ENCODE measurements at regions not wholly inside any gene's neighbourhood (a gene's known extent, or its start where the extent isn't known, plus 50 kb on each side); places are given as distances from the start of the nearest gene placed in this dataset.

DNA sequence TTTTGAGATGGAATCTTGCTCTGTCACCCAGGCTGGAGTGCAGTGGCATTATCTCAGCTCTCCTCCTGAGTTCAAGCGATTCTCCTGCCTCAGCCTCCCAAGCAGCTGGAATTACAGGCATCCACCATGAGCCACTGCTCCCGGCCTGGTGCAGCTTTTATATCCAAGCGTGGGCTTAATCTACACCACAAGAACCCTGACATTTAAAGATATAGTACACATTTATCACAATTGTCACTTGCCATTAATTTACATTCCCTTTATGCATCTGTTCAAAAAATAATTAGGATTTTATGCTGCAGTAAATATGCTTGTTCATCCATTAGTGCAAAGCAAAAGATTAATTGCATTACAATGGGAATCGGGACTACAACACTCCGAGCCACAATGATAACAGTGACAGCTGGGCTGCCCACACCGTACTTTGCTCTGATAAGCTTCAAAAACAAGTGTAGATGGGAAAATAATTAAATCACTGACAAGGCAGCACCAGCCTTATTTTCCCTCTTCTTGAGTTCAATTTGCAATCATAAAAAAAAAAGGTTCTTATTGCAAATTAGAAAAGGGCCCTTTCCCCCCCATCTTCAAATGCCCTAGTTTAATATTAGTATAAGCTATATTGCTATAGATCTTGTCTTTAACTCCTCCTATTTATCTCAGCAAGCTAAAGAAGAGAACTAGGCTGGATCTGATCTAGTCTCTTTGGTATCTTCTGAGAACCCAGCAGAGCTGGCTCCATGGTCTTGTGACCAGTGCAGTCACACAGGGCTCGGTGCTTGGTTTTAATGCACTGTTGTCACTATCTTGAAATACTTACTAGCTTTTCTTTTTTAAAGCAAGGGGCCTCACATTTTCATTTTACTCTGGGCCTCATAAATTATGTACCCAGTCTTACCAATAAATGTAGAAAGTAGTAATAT, 206.2 kb upstream of the LRRC4C start:
- H3K27me3 ChIP-seq (ENCODE audit: control insufficient read depth in 2 of 2, insufficient read depth in 2 of 2, low read length in 2 of 2): no peaks in the 10 kb centered on the region
- no peaks in the 10 kb centered on the region for H3K36me3 ChIP-seq (replicated peaks in 1 of 2; ENCODE audit: control insufficient read depth in 1 of 2, insufficient read depth in 2 of 2, low read length in 2 of 2)
- H3K27ac ChIP-seq (ENCODE audit: low read depth in 1 of 2, low read length in 2 of 2): no peak overlapping the region
- H3K9ac ChIP-seq (ENCODE audit: insufficient read depth, low read length, poor library complexity, severe bottlenecking): no peak overlapping the region
- Mint-ChIP-seq H3K27me3 (ENCODE audit: low read depth in 3 of 3) (no peaks in the 10 kb centered on the region), H3K27ac (no peak overlapping the region), H3K9me3 (peaks cover 0 to 11% (median 0%) of the 10 kb centered on the region in 7 donors), H3K4me3 (no peak overlapping the region), H3K36me3 (no peaks in the 10 kb centered on the region), H3K4me1 (no peaks in the 10 kb centered on the region)
- intact Hi-C loops (cut with micrococcal nuclease): no loop called here
- no peak for DNase-seq
- TF ChIP-seq, protein P1, sequence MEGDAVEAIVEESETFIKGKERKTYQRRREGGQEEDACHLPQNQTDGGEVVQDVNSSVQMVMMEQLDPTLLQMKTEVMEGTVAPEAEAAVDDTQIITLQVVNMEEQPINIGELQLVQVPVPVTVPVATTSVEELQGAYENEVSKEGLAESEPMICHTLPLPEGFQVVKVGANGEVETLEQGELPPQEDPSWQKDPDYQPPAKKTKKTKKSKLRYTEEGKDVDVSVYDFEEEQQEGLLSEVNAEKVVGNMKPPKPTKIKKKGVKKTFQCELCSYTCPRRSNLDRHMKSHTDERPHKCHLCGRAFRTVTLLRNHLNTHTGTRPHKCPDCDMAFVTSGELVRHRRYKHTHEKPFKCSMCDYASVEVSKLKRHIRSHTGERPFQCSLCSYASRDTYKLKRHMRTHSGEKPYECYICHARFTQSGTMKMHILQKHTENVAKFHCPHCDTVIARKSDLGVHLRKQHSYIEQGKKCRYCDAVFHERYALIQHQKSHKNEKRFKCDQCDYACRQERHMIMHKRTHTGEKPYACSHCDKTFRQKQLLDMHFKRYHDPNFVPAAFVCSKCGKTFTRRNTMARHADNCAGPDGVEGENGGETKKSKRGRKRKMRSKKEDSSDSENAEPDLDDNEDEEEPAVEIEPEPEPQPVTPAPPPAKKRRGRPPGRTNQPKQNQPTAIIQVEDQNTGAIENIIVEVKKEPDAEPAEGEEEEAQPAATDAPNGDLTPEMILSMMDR (IDR thresholded peaks at IDR 0.05): no peak
- H3K9me3 ChIP-seq (replicated peaks in 1 of 2; ENCODE audit: control insufficient read depth in 1 of 2, insufficient read depth in 1 of 2, low read length in 2 of 2): no peaks in the 10 kb centered on the region
- H3K4me1 ChIP-seq (ENCODE audit: control insufficient read depth in 1 of 2, insufficient read depth in 2 of 2, low read length in 2 of 2): no peaks in the 10 kb centered on the region
- no peak overlapping the region for H3K4me2 ChIP-seq (replicated peaks; ENCODE audit: extremely low read depth, low read length, poor library complexity, severe bottlenecking)
- no peak overlapping the region for H3K4me3 ChIP-seq (replicated peaks in 1 of 3; ENCODE audit: low read depth in 2 of 3, low read length in 3 of 3)
- WGBS (ENCODE audit: insufficient coverage): 60% methylated on average over 1 of the region's 7 CpGs
- H4K20me1 ChIP-seq (ENCODE audit: insufficient read depth, low read length): no peaks in the 10 kb centered on the region
- H3K79me2 ChIP-seq (ENCODE audit: insufficient read depth, low read length): no peaks in the 10 kb centered on the region
- no peak overlapping the region for H2AFZ ChIP-seq (ENCODE audit: insufficient read depth, low read depth, low read length, poor library complexity, severe bottlenecking)

DNA sequence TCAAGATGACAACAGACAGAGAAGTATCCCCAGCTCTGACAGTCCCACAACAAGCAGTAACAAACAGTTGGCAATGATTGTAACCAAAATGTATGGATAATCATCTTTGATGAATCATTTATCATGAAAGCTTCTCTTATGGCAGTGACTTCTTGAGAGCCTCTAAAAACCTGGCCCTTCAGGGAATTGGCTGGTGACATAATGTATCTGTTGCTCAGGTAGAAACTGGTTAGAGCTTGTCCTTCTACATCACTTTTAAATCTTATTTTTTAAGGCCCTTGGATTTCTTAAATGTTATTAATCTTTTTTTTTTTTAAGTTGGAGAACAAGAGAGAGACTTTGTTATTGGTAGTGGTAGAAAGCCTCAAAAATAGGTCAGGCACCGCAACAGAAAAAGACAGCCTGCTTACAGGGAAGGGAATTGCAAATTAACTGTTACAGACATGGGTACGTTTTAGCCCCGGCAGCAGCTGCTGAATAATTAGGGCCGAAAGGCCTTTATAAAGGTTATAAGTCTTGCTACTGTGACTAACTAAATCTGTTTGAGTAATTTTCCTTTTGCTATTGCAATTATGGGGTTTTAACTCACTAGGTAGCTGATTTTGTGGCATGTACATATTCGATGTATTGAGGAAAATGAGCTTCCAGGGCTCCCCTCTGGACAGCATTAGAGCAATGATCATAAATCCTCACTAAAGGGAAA, 207.7 kb upstream of the LRRC4C start:
- H3K4me2 ChIP-seq (replicated peaks; ENCODE audit: extremely low read depth, low read length, poor library complexity, severe bottlenecking): no peak overlapping the region
- no peaks in the 10 kb centered on the region for H3K79me2 ChIP-seq (ENCODE audit: insufficient read depth, low read length)
- TF ChIP-seq, protein P1 (IDR thresholded peaks at IDR 0.05): no peak
- peaks cover 0 to 14% (median 0%) of the 10 kb centered on the region in 7 donors for H3K9me3 Mint-ChIP-seq
- H3K9ac ChIP-seq (ENCODE audit: insufficient read depth, low read length, poor library complexity, severe bottlenecking): no peak overlapping the region
- no peak overlapping the region for H3K4me3 Mint-ChIP-seq
- H3K36me3 Mint-ChIP-seq: no peaks in the 10 kb centered on the region
- H4K20me1 ChIP-seq (ENCODE audit: insufficient read depth, low read length): no peaks in the 10 kb centered on the region
- H3K27ac Mint-ChIP-seq: no peak overlapping the region
- H3K27ac ChIP-seq (ENCODE audit: low read depth in 1 of 2, low read length in 2 of 2): no peak overlapping the region
- H3K36me3 ChIP-seq (replicated peaks in 1 of 2; ENCODE audit: control insufficient read depth in 1 of 2, insufficient read depth in 2 of 2, low read length in 2 of 2): no peaks in the 10 kb centered on the region
- no peaks in the 10 kb centered on the region for H3K4me1 ChIP-seq (ENCODE audit: control insufficient read depth in 1 of 2, insufficient read depth in 2 of 2, low read length in 2 of 2)
- peaks cover 0 to 2% (median 0%) of the 10 kb centered on the region in 3 donors for H3K27me3 Mint-ChIP-seq (ENCODE audit: low read depth in 3 of 3)
- H2AFZ ChIP-seq (ENCODE audit: insufficient read depth, low read depth, low read length, poor library complexity, severe bottlenecking): no peak overlapping the region
- H3K4me3 ChIP-seq (replicated peaks in 1 of 3; ENCODE audit: low read depth in 2 of 3, low read length in 3 of 3): no peak overlapping the region
- H3K27me3 ChIP-seq (ENCODE audit: control insufficient read depth in 2 of 2, insufficient read depth in 2 of 2, low read length in 2 of 2): no peaks in the 10 kb centered on the region
- intact Hi-C loops (cut with micrococcal nuclease): no loop called here
- DNase-seq: no peak
- no peaks in the 10 kb centered on the region for H3K4me1 Mint-ChIP-seq
- H3K9me3 ChIP-seq (replicated peaks in 1 of 2; ENCODE audit: control insufficient read depth in 1 of 2, insufficient read depth in 1 of 2, low read length in 2 of 2): no peaks in the 10 kb centered on the region
- 90% methylated on average over 4 of the region's 5 CpGs for WGBS (ENCODE audit: insufficient coverage)
